ENCODE measurements at regions not wholly inside any gene's neighbourhood (a gene's known extent, or its start where the extent isn't known, plus 50 kb on each side); places are given as distances from the start of the nearest gene placed in this dataset.
A peak's percentile ranks its signal among the peaks of the same experiment; 100 is the strongest.
"Not testable (repeated sequence)": the region's sequence is repeated elsewhere in the genome, so short reads cannot be mapped to it uniquely, and the experiment has no call there.

DNA sequence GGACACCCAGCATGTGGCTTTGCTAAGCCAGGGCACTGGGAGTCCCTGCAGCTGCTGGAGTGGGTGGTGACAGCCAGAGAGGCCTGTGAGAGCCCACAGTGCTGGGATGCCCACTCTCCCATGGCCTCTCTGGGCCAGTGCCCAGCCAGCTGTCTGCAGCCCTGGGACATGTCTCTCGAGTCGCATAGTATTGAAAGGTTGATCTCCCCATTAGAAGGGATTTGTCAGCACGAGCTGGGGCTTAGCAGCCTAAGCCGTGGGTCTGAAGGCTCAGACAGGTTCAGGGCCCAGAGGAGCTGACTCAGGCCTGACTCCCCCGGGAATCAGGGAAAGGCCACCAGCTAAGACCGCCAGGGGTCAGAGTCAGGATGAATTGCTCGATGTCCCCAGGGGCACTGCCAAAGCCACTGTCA, 53.5 kb downstream of the FOXD2 start:
- DNase-seq, result no peak

DNA sequence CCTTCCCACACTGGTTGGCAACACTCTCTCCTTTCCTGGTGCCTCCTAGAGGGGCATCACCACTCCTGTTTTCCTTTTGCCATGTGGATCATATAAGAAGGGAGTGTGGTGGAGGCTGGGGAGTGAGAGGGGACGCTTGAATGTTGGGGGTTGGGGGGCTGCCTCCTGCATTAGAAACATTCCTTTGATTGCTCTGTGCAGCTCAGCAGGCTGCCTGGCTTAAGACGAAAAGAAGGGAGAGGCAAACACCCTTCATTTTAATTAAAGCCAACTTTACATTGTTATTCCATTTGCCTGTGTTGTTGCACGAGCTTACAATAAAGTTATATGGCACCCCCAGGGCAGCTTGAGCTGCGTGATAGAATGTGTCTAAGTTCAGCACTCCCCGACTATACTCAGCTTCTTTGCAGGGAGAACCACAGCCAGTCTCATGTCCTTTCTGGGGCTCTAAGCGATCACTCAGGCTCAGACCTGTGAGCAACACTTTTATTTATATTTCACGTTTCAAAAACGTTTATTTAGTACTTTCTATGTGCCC, 57.4 kb downstream of the FOXD2 start:
- no peak for DNase-seq

DNA sequence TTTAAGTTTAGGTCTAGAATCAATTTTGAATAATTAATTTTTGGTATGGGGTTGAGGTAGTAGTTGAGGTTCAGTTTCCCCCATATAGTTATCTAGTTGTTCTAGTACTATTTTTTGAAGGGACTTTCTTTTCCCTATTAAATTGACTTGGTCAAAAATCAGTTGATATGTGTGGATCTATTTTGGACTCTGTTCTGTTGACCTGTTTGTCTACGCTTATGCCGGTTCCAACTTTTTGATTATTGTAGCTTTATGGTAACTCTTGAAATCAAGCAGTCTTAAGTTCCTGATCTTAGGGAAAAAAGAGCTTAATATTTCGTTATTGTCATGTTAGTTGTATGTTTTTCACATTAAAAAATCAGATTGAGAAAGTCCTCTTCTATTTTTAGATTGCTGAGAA, 60.7 kb downstream of the FOXD2 start:
- no peak for DNase-seq

DNA sequence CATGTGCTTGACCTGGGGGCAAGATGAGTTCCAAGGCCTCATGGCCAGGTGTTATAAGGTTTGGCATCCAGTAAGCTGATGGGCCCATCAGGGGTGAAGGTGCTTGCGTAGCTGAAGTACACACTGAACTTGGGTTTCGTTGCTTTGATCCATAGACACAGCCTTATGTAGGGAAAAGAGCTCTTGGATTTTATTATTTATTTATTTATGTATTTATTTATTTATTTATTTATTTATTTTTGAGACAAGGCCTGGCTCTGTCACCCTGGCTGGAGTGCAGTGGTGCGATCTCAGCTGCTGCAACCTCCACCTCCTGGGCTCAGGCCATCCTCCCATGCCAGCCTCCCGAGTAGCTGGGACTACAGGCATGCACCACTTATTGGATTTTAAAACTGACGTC, 63.2 kb downstream of the FOXD2 start:
- DNase-seq, result no peak

DNA sequence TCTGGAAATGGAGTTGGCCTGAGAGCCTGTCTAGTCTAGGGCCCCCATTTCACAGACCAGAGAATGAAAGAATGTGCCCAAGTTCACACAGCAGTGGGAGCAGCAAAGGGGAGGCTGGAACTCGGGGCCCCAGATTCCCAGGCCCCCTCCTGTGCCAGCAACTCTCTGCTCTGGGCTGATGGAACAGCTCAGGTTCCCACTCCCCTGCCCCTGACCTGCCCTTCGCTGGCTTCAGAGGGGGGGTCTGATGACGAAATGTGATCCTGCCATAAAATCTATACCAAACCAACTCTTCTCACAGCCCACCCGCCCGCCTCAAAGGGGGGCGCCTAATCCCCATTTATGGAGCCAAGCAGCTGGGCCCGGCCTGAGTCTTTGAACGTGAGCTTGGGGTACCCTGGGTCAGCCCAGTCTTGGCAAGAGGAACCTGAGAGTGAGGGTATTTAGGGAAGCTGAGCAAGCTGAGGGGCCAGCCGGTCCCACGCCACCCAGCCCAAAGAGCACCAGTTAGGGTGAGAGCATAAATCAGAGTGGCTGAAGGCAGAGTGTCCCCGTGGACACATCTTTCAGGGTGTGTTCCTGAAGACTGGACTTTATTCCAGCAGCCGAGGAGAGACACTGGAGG, 65.0 kb downstream of the FOXD2 start:
- no peak for DNase-seq

DNA sequence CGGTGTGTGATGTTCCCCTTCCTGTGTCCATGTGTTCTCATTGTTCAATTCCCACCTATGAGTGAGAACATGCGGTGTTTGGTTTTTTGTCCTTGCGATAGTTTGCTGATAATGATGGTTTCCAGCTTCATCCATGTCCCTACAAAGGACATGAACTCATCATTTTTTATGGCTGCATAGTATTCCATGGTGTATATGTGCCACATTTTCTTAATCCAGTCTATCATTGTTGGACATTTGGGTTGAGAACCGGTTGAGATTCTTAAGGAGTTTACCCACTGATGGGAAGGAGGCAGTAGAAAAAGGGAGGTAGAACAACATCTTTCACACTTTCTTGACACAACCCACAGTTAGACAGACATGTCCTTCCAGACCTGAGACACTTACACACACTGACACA, 67.0 kb downstream of the FOXD2 start:
- not testable (repeated sequence) for DNase-seq

DNA sequence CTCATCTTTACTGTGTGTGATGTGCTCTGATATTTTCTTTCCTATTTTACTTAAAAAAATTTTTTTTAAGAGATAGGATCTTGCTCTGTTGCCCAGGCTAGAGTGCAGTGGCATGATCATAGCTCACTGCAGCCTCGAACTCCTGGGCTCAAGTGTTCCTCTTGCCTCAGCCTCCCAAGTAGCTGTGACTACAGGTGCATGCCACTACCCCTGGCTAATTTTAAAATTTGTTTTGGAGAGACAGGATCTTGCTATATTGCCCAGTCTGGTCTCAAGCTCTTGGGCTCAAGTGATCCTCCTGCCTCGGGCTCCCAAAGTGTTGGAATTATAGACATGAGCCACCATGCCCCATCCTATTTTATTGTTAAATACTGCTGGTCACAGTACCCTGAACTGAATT, 67.4 kb downstream of the FOXD2 start:
- no peak for DNase-seq

DNA sequence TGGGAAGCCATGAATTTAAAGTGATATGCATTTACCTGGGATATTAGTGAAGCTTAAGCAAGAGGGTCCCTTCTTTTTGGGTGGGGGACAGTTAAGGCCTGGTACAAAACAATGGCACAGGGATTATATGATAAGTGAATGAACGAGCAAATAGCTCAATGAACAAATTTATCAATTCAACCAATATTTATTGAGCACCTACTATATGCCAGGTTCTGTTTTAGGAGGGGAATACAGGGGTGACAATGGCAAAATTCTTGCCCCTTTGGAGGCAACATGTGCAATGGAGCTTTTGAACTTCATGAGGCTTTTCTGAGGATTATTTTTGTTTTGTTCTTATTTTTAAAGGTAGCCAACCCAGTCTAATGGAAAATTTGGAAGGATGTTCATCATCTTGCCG, 68.2 kb downstream of the FOXD2 start:
- DNase-seq, result no peak

DNA sequence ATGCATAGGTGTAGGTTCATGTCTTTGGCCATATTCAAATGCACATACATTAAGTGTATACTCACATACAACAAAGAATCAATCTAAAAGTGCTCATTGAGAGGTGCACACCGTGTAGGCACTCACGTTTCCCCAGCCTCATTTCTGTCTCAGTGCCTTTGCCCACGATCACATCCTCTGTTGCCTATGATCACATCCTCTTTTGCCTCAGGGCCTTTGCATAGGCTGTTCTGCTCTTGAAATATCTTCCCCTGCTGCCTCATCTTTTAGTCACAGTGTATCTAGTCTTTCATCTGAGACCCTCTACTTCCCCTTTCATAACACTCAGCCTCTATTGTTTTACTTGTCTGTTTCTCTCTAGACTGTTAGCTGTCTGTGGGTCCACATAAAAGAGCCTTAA, 69.3 kb downstream of the FOXD2 start:
- no peak for DNase-seq

DNA sequence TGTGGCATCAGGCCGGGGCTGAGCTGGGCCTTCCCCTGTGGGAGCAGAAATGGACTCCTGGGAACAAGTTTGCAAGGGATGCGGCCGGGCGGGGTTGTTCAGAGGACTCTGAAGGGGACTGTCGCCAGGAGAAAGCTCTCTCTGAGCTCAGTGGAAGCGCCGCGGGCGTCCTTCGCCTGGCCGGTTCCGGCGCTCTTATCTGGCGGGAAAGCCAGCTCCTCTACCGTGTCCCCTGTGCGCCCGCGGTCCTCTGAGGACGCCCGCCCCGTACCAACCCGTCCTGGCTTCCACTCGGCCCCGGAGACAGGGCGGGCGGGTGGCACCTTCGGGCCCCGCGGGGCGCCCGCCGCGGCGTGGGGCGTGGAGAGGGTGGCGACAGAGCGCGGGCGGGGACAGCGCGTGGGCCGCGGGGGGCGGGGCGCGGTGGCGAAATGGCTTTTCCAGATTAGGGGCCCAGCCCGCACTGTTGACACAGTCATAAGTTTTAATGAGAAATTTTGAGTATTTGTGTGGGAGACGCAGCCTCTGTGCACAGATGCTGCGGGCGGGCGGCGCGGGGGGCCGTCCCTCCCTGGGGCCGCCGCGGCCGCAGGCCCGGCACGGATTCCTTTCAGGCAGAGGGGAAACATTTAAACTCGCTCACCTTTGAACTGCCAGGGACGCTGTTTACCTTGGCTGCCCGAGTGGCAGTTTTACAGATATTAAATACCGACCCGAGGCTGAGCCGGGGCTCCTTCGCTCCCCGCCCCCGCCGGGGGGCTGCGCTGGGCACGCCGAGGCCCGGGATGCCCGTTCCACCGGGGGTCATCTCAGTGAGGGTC, 70.2 kb downstream of the FOXD2 start:
- DNase-seq, result peak; percentile 27

DNA sequence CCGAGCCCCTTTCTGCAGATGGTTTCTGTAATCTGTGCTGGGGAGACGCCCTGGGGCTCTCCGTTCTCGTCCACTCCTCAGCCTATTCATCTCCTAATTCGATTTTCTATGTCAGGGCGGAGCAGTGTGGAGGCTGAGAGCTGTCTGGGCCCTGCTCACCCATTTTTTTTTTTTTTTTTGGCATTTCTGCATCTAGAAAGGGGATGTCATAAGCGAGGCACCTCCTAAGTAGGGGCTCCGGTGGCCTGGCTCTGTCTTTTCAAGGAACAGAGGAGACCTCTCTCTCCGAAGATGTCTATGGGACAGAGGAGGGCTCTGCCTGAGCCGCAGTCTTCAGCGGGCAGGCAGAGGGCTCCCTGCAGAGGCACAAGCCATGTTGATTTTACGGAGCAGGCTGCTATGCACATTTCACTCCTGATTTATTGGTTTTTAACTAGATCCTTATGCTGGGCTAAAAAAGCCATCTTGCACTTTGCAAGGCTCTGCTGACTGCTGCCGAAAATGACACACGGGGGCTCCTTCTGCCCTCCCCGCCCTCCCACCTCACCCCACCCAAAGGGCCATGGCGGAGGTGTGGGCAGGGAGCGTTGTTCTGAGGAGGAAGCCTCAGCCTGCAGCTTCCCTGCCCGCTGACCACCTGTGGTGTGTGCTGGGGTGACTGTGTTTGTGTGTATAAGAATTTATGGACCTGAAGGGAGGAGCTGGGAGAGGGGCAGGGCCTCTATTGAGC, 71.0 kb downstream of the FOXD2 start:
- no peak for DNase-seq

DNA sequence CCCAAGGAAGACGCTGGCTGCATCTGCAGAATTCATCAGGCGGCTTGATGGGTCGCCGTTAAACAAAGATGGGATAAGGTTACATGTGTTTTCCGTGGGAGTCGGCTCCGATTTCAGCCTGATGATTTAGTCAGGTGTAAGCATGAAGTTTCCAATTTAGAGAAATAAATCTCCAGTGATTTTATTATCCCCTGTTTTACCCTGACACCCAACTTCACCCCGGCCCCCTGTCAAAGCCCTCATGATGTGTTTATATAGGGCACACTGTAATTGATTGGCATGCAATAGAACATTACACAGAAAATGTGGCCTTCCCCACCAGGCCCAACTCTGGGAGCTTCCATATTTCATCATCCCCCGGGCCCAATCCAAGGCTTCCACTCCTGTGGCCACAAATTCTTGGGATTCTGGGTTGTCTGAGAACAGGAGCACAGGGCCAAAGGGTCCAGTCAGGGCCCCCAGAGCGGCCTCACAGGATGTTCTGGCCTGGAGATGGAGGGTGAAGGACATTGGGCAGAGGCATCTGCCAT, 72.5 kb downstream of the FOXD2 start:
- DNase-seq, result no peak

DNA sequence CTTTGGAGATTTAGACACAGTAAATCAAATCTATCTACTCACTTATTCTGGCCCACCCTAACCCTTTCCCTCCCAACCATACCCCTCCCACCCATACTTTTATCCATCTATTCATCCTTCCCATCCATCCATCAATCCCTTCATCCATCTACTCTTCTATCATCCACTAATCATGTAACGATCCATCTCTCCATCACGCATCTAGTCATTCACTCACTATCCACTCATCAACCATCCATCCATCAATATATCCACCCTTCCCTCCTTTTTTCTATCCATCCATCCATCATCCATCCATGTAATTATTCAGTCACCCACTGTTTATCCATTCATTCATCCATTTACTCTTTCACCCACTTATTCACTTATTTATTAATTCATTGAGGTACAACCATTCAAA, 74.0 kb downstream of the FOXD2 start:
- DNase-seq, result no peak

DNA sequence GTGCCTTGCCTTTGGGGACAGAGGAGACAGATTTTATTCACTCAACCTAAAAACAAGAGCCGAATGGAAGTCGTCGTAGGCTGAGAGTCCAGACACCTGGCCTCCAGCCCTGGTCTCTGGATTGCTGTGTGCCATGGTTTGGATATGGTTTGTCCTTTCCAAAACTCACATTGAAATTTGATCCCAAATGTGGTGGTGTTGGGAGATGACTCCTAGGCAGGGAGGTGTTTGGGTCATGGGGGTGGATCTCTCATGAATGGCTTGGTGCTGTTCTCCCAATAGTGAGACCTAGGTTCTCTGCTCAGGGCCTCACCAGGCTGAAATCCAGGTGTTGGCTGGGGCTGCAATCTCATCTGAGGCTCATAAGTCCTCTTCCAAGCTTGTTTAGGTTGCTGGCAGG, 75.5 kb downstream of the FOXD2 start:
- no peak for DNase-seq

DNA sequence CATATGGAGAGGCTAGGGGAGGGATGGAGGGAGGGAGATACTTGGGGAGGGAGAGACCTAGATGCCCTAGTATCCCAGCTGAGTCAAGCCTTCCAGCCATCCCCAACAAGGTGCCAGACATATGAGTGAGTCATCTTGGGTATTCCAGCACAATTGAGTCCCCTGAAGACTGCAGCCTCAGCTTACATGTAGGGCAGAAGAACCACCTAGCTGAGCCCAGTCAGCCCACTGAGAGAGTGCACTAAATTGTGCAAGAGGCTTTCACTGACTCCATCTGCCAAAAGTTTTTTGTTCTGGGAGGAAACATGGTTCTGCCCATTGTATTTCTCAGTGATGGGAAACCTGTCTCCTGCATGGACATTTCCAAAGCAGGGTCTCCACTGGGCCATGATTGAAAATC, 76.4 kb downstream of the FOXD2 start:
- DNase-seq, result no peak

DNA sequence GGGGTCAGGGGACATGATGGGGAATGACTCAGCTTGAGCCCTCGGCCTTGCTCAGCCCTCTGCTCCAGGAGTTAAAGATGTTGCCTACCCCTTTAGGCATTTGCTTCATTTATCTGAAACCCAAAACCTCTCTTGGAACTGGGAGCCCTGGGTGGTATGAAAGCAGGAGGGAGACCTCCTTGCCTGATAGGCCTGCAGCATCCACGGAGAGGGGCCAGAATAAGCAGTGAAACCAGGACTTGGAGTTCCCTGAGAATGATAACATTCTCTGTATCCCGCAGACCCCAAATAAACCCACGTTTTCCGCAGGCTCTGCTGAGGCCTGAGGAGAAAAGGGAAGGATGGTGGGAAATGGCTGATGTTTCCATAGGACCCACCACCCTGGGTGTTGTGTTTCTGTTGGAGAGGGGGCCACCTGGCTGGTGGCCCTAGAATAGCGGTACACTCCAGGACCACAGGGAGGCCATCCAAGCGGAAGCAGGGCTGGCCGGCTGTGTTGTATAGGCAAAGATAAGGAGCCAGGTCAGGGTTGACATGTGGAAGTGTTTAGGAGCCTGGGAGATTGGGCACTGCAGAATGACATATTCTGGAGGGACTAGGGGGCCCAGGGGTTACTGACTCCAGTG, 77.4 kb downstream of the FOXD2 start:
- no peak for DNase-seq

DNA sequence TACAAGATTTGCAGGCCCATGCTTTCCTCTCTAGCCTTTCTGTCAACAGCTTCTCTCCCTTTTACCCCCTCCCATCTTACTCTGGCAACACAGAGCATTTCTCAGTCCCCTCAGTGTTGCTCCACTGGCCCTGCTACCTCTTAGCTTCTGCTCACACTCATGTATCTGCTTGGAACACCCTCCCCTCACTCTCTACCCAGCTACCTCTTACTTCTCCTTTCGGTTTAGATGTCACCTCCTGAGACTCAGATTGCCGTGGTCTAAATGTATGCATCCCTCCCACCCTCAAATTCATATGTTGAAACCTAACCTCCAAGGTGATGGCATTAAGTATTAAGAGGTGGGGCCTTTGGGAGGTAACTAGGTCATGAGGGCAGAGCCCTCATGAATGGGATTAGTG, 80.1 kb downstream of the FOXD2 start:
- no peak for DNase-seq

DNA sequence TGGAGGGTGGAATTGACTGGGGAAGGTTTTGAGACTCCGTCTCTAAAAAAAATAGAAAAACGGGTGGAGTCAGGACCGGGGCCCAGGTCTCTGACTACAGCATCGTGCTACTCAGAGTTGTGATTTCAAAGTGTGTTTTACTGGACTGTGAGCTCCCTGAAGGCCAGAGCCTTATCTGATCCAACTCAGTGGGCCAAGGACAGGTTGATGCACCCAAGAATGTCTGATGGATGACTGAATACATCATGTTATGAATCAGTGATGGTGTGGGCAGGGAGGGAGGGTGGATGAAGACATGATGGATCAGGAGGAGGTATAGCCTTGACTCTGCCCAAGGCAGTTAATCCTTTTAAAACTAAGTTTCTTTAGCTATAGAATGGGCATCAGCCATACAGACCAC, 81.6 kb downstream of the FOXD2 start:
- no peak for DNase-seq

DNA sequence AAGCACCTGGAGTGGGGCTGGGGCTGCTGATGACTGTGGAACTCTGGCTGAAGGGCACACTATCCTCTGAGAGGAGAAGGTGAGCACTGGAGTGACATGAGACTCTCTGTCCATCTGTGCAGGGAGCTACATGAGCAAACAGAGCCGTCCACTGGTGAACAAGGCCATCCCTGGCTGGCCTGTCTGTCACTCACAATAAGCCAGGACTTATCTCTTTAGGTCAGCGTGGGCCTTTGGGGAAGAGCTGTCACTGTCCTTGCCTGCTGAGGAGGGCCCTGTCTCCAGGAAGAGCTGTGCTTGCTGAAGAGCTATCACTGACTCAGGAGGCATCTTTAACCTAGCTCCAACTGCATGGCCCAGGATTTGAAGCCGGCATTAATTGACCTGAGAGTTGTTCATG, 82.1 kb downstream of the FOXD2 start:
- DNase-seq, result no peak

DNA sequence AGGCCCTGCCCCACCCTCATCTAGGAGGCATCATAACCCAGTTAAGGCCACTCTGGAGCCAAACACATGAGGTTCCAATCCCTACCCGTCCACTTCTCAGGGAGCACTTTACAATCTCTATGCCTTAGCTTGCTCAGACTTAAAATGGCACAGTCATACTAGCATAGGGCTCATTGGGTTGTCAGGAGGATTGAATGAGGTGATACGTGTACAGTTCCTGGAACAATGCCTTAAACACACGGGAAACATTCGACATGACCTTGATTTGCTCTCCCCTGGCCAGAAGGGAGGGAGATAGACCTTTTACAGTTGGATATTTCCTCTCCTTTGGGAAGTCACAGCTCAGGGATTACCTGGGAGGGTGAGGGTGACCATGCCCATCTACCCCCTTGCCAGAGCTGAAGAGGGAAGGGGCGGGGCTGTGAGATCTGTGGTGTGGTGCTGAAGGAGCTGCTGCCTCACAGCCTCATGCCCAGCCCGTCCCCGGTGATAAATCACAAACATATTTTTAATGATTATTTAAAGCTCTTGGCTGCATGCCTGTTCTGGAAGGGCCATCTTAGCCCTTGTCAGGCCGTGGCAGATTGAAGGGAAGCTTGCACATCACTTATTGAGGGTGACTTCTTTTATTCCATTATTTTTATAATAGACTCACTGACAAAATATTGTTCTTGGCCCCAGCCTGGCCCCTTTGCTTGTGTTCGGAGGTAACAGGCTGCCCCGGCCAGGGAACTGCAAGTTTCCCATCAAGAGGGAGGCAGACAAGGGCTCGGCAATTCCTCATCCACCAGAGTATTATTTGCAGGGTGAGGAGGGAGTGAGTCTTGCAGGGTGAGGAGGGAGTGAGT, 83.4 kb downstream of the FOXD2 start:
- DNase-seq, result no peak

DNA sequence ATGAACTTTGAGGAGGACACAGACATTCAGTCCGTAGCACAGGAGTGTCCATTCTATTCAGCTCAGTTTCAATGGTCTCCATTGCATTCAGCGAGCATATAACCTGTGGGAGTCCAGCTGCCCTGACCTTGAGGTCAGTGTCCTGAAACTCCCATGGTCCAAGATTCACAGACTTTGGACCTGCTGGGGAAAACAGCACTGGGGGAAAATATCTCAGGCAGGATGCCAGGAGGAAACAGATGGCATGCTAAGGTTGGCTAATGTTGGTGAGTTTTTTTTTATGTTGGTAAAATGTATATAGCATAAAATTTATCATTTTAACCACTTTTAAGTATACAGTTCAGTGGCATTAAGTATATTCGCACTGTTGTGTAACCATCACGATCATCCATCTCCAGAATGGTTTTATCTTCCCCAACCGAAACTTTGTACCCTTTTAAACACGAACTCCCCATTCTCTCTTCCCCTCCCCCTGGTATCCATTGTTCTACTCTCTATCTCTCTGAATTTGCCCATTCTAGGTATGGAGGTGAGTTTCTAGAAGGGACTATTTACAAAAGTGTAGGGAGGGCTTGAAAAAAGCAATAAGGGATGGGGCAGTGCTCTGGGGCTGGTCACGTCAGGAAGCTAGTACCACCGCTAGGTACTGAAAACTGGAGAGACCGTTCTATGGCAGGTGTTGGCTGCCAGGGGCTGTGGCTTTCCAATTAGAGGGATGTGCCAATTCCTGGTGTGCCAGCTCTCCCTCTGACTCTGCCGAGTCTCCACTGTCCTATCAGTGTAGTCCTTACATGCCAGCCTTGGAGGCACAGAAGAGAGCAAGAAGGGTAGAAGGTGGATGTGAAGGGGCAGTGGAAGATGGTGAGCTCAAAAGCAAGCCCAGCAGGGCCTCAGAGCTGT, 85.3 kb downstream of the FOXD2 start:
- DNase-seq, result no peak
